Stimulated activated naive CD4-positive, alpha-beta T cell (primary cell): ENCODE measurements at regions not wholly inside any gene's neighbourhood (a gene's known extent, or its start where the extent isn't known, plus 50 kb on each side); places are given as distances from the start of the nearest gene placed in this dataset.
"Not testable (repeated sequence)": the region's sequence is repeated elsewhere in the genome, so short reads cannot be mapped to it uniquely, and the experiment has no call there.

Source experiments
- DNase-seq, 6 experiments: peaks; one replicate each; lab custom pipeline; 2025; lab: John Stamatoyannopoulos, UW

DNA sequence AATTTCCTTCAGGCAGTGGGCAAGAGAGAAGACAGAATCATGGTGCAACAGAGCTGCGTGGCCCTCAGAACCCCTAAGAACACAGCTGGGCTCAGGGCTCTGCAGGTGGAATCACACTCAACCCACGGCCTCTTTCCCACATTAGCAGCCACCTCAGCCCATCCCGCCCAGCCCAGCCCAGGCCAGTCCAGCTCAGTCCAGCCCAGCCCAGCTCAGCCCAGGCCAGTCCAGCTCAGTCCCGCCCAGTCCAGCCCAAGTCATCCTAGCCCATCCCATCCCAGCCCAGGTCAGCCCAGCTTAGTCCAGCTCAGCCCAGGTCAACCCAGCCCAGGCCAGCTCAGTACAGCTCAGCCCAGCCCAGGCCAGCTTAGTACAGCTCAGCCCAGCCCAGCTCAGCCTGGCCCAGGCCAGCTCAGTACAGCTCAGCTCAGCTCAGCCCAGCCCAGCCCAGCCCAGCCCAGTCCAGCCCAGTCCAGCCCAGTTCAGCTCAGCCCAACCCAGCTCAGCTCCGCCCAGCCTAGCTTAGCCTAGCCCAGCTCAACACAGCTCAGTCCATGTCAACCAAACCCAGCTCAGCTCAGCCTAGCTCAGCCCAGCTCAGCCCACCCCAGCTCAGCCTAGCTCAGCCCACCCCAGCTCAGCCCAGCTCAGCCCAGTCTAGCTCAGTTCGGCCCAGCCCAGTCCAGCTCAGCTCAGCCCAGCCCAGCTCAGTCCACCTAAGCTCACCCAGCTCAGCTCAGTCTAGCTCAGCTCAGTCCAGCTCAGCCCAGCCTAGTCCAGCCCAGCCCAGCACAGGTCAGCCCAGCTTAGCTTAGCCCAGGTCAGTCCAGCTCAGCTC, 183.1 kb downstream of the TMEM121 start:
- DNase-seq: no peak

DNA sequence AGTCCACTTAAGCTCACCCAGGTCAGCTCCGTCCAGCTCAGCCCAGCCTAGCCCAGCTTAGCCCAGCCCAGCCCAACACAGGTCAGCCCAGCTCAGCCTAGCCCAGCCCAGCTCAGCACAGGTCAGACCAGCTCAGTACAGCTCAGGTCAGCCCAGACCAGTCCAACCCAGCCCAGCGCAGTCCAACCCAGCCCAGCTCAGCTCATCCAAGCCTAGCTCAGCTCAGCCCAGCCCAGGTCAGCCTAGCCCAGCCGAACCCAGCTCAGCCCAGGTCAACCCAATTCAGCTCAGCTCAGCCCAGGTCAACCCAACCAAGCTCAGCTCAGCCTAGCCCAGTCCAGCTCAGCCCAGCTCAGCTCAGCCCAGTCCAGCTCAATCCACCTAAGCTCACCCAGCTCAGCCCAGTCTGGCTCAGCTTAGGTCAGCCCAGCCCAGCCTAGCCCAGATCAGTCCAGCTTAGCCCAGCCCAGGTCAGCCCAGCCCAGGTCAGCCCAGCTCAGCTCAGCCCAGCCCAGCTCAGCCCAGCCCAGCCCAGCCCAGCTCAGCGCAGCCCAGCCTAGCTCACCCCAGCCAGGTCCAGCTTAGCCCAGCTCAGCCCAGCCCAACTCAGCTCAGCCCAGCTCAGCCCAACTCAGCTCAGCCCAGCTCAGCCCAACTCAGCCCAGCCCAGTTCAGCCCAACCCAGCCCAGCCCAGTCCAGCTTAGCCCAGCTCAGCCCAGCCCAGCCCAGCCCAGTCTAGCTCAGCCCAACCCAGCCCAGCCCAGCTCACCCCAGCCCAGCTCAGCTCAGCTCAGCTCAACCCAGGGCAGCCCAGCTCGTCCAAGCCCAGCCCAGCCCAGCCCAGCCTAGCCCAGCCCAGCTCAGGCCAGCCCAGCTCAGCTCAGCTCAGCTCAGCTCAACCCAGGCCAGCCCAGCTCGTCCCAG, 184.0 kb downstream of the TMEM121 start:
- DNase-seq: no peak

DNA sequence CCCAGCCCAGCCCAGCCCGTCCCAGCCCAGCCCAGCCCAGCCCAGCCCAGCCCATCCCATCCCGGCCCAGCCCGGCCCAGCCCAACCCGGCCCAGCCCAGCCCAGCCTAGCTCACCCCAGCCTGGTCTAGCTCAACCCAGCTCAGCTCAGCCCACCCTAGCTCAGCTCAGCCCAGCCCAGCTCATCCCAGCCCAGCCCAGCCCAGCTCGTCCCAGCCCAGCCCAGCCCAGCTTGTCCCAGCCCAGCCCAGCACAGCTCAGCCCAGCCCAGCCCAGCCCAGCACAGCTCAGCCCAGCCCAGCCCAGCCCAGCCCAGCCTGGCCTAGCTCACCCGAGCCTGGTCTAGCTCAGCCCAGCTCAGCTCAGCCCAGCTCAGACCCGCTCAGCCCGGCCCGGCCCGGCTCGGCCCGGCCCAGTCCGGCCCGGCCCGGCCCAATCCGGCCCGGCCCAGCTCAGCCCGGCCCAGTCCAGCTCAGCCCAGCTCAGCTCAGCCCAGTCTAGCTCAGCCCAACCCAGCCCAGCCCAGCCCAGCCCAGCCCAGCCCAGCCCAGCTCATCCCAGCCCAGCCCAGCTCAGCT, 184.7 kb downstream of the TMEM121 start:
- no peak for DNase-seq

DNA sequence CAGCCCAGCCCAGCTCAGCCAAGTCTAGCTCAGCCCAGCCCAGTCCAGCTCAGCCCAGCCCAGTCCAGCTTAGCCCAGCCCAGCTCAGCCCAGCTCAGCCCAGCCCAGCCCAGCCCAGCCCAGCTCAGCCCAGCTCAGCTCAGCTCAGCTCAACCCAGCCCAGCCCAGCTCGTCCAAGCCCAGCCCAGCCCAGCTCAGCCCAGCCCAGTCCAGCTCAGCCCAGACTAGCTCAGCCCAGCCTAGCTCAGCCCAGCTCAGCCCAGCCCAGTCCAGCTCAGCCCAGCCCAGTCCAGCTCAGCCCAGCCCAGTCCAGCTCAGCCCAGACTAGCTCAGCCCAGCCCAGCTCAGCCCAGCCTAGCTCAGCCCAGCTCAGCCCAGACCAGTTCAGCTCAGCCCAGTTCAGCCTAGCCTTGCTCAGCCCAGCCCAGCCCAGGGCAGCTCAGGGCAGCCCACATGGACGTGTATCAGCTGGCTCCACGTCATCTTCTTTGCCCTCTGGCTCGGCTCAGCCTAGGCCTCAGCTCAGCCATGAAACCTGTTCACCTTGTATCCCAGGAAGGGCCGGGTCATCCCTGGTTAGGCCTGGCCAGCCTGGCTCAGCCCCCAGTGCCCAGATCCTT, 185.6 kb downstream of the TMEM121 start:
- no peak for DNase-seq

DNA sequence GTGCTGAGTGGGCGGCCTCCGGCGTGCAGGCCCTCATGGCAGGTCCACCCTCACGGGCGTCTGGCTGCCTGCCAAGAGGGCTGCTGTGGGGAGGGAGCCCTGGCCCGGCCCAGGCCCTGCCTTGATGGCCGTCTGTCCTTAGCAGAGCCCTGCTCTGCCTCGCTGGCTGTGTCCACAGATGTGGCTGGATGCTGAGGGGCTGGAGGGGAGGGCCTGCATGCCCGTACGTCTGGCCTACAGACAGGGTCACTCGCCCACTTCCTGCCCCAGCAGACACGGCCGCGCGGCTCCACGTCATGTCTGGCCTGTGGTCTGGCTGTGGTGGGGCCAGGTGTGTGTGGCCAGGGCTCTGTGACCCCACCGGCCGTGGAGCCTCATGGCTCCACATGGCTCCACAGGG, 186.3 kb downstream of the TMEM121 start:
- not testable (repeated sequence) for DNase-seq

DNA sequence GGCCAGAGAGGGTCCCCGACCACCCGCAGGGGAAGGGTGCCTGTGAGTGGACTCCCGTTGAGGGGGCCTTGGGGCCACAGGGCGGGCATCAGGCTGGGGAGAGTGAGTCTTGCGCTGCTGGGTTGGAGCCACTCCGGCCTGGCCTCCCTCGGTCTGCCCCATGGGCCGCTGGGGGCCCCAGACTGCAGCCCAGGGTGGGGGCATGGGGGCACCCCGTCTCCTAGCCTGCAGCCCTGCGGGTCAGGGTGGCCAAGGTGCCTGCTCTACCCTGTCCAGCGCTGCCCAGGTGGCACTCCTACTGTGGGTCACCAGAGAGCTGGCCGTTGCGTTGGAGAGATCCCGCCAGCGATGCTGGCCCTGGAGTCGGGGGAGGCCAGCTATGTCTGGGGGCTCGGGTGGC, 186.8 kb downstream of the TMEM121 start:
- not testable (repeated sequence) for DNase-seq

DNA sequence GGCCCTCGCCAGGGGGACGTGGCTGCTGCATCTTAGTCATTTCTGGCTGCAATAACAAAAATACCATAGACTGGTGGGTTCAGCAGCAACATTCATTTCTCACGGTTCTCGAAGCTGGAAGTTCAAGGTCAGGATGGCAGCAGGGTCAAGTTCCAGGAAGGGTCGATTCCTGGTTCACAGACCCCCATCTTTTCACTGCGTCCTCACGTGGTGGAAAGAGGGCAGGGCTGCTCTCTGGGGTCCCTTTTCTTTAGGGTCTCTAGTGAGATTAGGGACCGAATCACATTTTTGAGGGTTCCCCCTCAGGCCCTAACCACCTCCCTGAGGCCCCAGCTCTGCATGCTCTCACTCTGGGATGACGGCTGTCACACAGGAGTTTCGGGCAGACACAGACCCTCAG, 187.5 kb downstream of the TMEM121 start:
- DNase-seq: not testable (repeated sequence)

DNA sequence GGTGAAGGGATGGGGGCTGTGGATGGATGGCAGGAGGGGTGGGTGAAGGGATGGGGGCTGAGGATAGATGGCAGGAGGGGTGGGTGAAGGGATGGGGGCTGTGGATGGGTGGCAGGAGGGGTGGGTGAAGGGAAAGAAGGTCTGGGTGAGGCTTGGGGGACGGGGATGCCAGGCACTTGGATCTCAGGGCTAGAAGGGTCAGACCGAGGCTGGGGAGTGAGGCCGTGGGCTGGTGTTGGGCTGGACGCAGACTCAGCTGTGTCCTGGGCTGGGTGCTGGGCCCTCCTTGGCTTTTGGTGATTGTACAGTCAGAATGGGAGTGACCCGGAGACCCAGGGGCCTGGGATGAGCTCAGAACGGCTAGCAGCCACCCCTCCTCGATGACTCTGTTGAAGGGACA, 192.4 kb downstream of the TMEM121 start:
- not testable (repeated sequence) for DNase-seq

DNA sequence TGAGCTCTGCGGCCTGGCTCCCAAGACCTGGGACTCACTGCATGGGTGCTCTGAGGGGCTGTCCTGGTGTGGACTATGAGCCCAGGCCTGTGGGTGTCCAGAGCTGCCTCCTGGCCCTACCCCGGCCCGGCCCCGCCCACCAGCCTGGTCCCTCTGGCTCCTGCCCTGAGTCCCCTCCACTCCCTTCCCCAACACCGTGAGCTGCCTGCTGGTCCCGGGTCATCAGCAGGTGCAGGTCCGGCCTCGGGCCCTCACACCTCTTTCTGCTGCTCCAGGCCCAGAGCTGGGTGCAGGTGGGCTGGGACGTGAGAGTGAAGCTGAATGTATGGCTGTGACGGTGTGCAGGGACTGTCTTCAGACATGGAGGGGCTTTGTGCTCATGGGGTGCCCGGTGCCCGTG, 193.7 kb downstream of the TMEM121 start:
- DNase-seq: not testable (repeated sequence)

DNA sequence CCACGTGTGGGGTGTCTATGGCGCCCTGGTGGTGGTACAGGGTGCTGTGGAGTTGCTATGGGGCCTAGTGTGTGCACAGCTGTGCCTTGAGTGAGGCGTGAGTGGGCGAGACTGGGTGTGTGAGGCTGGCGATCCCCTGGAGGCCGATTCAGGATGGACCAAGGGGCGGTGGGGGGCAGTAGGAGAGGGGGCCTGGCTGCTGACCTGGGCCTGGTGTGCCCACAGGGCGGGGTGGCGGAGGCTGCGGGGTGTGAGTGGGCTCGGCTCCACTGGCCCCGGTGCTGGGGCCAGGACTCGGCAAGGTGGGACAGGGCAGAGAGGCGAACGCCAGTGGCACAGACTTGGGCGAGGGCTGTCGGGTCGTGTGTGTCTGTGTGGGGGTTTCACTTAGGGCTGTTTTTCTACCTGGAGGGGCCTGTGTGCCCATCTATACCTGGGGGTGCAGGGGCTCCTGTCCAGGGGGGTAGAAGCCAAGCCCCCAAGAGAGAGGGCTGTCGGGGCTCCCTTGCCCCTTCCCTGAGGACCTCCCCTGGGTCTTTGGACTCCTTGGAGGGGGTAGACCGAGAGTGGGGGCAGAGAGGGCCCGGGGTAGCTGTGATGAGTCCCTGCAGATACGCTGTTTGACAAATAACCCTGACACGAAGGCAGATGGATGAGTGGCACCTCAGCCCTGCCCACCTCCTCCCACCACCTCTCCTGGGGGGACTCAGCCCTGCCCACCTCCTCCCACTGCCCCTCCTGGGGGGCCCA, 194.6 kb downstream of the TMEM121 start:
- not testable (repeated sequence) for DNase-seq

DNA sequence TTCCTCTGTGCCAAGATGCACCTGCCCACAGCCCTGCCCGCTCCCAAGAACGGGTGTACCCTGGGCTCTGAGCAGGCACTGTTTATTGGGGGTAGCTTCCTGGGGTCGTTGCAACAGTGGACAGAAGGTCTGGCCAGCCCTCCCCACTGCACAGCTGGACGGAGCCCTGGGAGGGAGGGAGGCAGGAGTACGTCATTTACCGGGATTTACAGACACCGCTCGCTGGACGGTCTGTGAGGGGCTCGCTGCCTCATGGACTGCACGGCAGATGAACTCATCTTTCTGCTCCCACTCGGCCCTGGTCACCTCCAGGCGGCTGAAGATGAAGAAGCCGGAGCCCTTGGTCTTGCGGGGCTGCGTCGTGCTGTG, 195.2 kb downstream of the TMEM121 start:
- not testable (repeated sequence) for DNase-seq

DNA sequence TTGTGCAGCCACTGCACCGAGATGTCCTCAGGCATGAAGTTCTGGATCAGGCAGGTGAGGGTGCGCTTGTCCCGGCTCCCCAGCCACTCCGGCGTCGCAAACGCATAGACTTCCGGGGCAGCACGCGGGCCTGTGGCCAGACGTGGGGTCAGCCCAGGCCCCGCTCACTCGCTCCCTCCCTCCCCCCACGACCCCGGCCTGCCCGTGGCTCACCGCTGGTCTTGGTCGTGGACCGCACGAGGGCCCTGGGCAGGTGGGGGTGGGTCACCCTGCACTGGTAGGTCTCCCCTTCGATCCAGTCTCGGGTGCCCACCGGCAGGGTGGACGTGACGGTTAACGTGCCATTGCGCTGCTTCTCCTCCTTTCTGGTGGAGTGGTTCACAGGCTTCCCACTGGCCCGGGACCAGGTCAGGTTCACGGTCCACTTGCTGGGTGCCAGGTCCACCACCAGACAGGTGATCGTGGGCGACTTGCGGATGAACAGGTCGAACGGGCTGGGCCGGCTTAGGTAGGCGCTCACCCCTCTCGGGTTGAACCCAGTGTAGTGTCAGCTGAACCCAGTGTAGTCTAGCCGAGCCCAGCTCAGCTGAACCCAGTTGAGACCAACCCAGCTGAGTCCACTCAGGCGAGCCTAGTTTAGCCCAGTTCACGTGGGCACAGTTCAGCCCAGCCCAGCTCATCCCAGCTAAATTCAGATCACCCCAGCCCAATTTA, 195.8 kb downstream of the TMEM121 start:
- not testable (repeated sequence) for DNase-seq

DNA sequence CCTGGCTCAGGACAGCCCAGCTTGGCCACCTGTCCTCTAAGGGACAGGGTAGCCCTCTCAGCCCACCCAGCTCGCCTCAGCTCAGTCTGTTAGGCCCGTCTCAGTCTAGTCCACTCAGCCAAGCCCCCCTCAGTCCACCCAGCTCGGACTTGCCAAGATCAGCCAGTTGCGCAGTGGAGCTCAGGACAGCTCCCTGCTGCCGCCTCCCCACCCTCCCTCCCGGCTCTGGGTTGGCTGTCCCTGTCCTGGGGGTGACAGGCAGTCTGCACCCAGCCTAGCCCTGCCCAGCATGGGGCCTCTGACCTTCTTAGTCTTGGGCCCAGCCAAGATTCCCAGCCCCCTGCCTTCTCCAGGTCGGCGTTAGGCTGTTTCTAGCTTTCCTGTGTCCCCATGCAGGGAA, 196.9 kb downstream of the TMEM121 start:
- not testable (repeated sequence) for DNase-seq

DNA sequence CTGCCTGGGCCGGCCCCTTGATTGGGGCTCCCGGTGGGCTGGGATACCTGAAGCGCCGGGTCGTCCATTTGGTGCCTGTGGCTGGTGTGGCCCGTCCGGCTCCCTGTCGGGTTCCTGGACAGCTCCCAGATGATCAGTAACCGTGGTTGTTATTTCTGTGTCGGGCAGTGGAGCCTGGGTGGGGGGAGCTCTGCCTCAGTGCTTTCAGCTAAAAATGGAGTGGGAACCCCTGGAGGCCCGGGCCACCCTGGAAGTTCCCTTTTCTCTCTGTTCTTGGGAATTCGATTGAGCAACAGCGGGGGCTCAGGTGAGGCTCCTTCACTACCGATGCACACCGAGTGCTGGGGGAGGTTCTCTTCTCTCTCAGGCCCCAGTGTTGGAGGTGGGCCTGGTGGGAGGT, 197.4 kb downstream of the TMEM121 start:
- DNase-seq: not testable (repeated sequence)

DNA sequence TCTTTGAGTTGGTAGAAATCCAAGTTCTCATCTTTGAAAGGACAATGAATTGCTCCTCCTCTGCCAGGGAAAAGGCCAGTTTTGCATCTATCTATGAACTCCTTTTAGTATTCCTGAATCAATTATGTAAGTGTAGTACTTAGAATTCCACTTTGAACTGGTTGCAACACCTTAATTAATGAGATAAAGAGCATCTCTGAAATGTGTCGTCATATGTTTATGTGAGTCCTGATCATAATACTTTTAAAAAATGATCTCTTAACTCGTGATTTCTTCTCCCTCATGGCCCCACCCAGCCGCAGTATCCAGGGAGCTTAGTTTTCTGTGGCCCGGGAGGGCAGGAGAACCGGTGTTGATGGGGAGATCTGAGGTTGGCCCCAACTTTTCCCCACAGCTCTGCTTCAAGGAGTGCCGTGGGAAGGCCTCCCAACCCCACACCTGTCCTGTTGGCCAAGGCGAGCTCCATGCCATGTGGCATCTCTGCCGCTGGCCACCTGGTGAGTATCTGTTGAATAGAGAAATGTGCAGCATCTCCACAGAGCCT, 203.5 kb downstream of the TMEM121 start:
- DNase-seq: not testable (repeated sequence)

DNA sequence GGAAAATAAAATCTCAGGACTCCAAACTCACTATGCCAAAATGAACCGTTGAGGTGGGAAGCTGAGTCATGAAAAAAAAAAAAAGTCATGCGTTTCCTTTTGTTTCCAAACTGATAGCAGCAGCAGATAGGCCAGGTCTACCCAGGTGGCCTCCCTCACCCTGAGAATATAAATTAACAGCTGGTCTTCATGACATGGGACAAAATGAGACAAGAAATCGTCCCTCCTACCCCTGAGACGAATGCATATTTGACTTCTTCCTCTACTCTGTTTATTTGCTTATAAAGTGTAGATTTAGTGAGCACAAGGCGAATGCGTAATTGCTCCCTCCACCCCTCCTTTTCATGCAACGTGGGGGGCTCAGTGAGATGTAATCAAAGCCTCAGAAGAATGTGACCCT, 204.3 kb downstream of the TMEM121 start:
- not testable (repeated sequence) for DNase-seq

DNA sequence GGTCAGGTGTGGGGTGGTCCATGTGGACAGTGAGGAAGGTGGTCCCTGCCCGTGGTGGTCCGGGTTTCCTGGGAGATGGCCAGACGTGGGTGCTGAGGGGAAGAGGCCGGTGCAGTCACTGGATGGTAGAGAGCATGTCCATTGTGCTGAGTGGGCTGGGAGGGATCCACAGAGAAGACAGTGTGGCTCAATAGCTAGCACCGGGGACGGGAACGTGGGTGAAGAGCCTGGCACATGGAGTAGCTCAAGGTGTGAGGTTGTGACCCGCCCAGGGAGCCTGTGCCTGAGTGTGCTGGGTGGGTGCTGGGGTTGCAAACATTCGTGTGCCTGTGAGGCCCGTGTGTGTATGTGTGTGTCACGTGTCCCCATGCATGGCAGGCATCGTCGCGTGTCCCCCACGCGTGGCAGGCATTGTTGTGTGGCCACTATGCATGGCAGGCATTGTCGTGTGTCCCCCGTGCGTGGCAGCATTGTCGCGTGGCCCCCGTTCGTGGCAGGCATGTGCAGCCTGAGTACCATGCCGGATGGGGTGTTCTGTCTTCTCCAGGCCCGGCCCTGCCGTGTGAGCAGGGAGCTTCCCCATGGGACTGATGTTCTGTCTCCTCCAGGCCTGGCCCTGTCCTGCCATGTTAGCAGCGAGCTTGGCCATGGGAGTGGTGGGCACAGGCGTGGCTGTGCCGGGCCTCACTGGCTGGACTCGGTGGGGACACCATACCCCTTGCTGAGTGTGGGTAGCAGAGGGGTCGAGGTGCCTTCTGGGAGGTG, 205.0 kb downstream of the TMEM121 start:
- DNase-seq: not testable (repeated sequence)

DNA sequence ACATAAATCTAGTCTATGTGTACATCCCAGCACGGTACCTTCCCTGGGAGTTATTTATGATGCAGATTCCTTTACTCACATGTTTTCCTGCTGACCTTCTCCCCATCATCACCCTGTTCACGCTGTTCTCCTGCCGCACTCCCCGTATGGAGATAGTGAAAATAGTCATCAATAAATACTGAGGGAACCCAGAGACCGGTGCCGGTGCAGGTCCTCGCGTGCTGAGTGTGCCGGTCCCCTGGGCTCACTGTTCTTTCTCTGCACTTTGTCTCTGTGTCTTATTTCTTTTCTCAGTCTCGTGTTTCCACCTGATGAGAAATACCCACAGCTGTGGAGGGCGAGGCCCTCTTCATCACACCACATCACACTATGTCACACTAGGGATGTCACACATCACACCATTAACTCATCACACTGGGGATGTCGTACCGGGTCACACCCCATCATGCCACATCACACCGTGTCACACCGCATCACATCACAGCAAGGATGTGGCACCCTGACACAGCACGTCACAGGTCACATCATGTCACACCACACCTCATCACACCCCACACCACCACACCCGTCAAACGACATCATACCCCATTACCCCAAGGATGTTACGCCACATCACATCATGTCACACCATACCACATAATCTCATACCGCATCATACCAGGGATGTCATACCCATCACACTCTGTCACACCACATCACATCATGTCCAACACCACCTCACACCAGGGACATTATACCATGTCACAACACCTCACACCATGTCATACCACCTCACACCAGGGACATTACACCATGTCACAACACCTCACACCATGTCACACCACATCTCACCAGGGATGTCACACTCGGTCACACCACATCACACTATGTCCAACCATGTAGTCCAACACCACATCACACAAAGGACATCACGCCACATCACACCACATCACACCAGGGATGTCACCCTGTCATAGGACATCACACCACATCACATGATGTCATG, 207.0 kb downstream of the TMEM121 start:
- DNase-seq: no peak
